H1 (cell line): ENCODE measurements at regions not wholly inside any gene's neighbourhood (a gene's known extent, or its start where the extent isn't known, plus 50 kb on each side); places are given as distances from the start of the nearest gene placed in this dataset.

Experiments
- CTCF ChIA-PET: fragments of 300-600 bp; sonication (Branson Sonifier 250); formaldehyde crosslinking; loops from one replicate; lab custom pipeline; 2021; ENCODE audit not compliant: partially characterized antibody; lab: Charles Lee
- POLR2A ChIA-PET: fragments of 300-600 bp; sonication (Branson Sonifier 250); formaldehyde crosslinking; loops from one replicate; lab custom pipeline; 2021; ENCODE audit warnings: inconsistent platforms; ENCODE audit not compliant: partially characterized antibody; lab: Charles Lee
- DNase-seq, 2 experiments: peaks; one replicate each; pipeline versions ENCODE4 v3.0.0 to v3.0.0-alpha.2; 2010 to 2022; ENCODE audit warnings: low spot score in 2 of 2, low read depth in 1 of 2, mixed read lengths in 1 of 2
- FAIRE-seq: peaks from 2 replicates; lab custom pipeline; 2011; peaks lifted over from hg19 to GRCh38; lab: Jason Lieb, UNC
- H2AFZ ChIP-seq: 2 replicates; pipeline ENCODE4 v1.8.1; 2012; ENCODE audit warnings: low read length, inconsistent platforms
- H2AK5ac ChIP-seq: 2 replicates; pipeline ENCODE4 v1.6.1; 2013; ENCODE audit warnings: low read depth, low read length
- H2BK120ac ChIP-seq: replicated peaks from 2 replicates; pipeline ENCODE3; 2013; ENCODE audit warnings: low read depth, low read length, inconsistent platforms
- H2BK12ac ChIP-seq: 2 replicates; pipeline ENCODE4 v1.6.1; 2013; ENCODE audit warnings: low read depth, low read length
- H2BK15ac ChIP-seq: 2 replicates; pipeline ENCODE4 v1.6.1; 2013; ENCODE audit warnings: low read length
- H2BK20ac ChIP-seq: 2 replicates; pipeline ENCODE4 v1.6.1; 2013; ENCODE audit warnings: low read length
- H2BK5ac ChIP-seq: 2 replicates; pipeline ENCODE4 v1.6.1; 2013; ENCODE audit warnings: low read depth, low read length
- H3K14ac ChIP-seq: 2 replicates; pipeline ENCODE4 v1.6.1; 2013; ENCODE audit warnings: inconsistent platforms; ENCODE audit not compliant: insufficient read length
- H3K18ac ChIP-seq: 2 replicates; pipeline ENCODE4 v1.6.1; 2013; ENCODE audit warnings: low read length; ENCODE audit errors: extremely low read depth
- H3K23ac ChIP-seq: 2 replicates; pipeline ENCODE4 v1.6.1; 2013; ENCODE audit warnings: inconsistent platforms; ENCODE audit not compliant: insufficient read length
- H3K23me2 ChIP-seq: 2 replicates; pipeline ENCODE4 v1.6.1; 2013; ENCODE audit warnings: low read depth, low read length
- H3K27ac ChIP-seq: 2 replicates; pipeline ENCODE4 v1.6.1; 2011; ENCODE audit warnings: low read depth, low read length, inconsistent platforms
- H3K27me3 ChIP-seq, 4 experiments: replicated peaks in 1 of 4; 1 replicate in 1 of 4; 2 replicates in 3 of 4; pipeline versions ENCODE4 v1.6.1 to v1.8.1; 2011 to 2013; ENCODE audit warnings: low read length in 3 of 4, mild to moderate bottlenecking in 3 of 4, inconsistent platforms in 2 of 4, mixed read lengths in 2 of 4, moderate library complexity in 1 of 4; ENCODE audit not compliant: control insufficient read depth in 3 of 4, insufficient read depth in 3 of 4; ENCODE audit errors: extremely low read depth in 1 of 4
- H3K36me3 ChIP-seq, 4 experiments: 2 replicates each; pipeline versions ENCODE4 v1.6.1 to v1.8.1; 2011 to 2013; ENCODE audit warnings: mild to moderate bottlenecking in 4 of 4, low read length in 3 of 4, moderate library complexity in 2 of 4, control low read depth in 1 of 4, inconsistent platforms in 1 of 4; ENCODE audit not compliant: insufficient read depth in 4 of 4, control insufficient read depth in 2 of 4
- H3K4ac ChIP-seq: replicated peaks from 2 replicates; pipeline ENCODE3; 2013; ENCODE audit warnings: low read length, low read depth, mixed read lengths, inconsistent platforms; ENCODE audit not compliant: insufficient read length
- H3K4me1 ChIP-seq, 4 experiments: replicated peaks in 1 of 4; 1 replicate in 1 of 4; 2 replicates in 3 of 4; pipeline versions ENCODE4 v1.6.1 to v1.8.1; 2011 to 2013; ENCODE audit warnings: low read length in 3 of 4, inconsistent platforms in 2 of 4, mixed read lengths in 1 of 4; ENCODE audit not compliant: insufficient read depth in 4 of 4, control insufficient read depth in 3 of 4
- H3K4me2 ChIP-seq, 2 experiments: 2 replicates each; pipeline versions ENCODE4 v1.6.1 to v1.8.1; 2011 to 2013; ENCODE audit warnings: low read depth in 2 of 2, low read length in 2 of 2, control low read depth in 1 of 2, inconsistent platforms in 1 of 2, mild to moderate bottlenecking in 1 of 2; ENCODE audit not compliant: insufficient read depth in 1 of 2
- H3K4me3 ChIP-seq, 4 experiments: fragments of 200-600, 300-600 bp in 1 of 4; sonication (generic), shearing (Covaris generic), sonication (Bioruptor Twin) in 1 of 4; 2 replicates each; pipeline versions ENCODE4 v1.5.1 to v1.8.1; 2011 to 2016; ENCODE audit warnings: low read length in 4 of 4, low read depth in 3 of 4, control low read depth in 2 of 4, inconsistent platforms in 2 of 4, mild to moderate bottlenecking in 2 of 4, mixed read lengths in 1 of 4, moderate library complexity in 1 of 4; ENCODE audit not compliant: insufficient read depth in 2 of 4; ENCODE audit errors: extremely low read depth in 1 of 4
- H3K56ac ChIP-seq: replicated peaks from 2 replicates; pipeline ENCODE3; 2013; ENCODE audit warnings: low read depth, mild to moderate bottlenecking, mixed read lengths, low read length, inconsistent platforms; ENCODE audit not compliant: insufficient read length
- H3K79me1 ChIP-seq: 2 replicates; pipeline ENCODE4 v1.6.1; 2013; ENCODE audit warnings: low read depth, low read length, control low read depth
- H3K79me2 ChIP-seq, 2 experiments: 2 replicates each; pipeline versions ENCODE4 v1.6.1 to v1.8.1; 2012 to 2013; ENCODE audit warnings: low read length in 2 of 2, mild to moderate bottlenecking in 2 of 2, inconsistent platforms in 1 of 2; ENCODE audit not compliant: insufficient read depth in 2 of 2, control insufficient read depth in 1 of 2
- H3K9ac ChIP-seq, 4 experiments: replicated peaks in 1 of 4; 1 replicate in 1 of 4; 2 replicates in 3 of 4; pipeline versions ENCODE4 v1.6.1 to v1.8.1; 2011 to 2013; ENCODE audit warnings: low read depth in 3 of 4, low read length in 3 of 4, control low read depth in 2 of 4, mild to moderate bottlenecking in 2 of 4, moderate library complexity in 2 of 4, inconsistent platforms in 1 of 4; ENCODE audit errors: extremely low read depth in 1 of 4
- H3K9me3 ChIP-seq, 2 experiments: 2 replicates each; pipeline versions ENCODE4 v1.6.1 to v1.8.1; 2012 to 2013; ENCODE audit warnings: mild to moderate bottlenecking in 2 of 2, moderate library complexity in 2 of 2, control low read depth in 1 of 2, inconsistent platforms in 1 of 2, low read depth in 1 of 2, low read length in 1 of 2, mixed read lengths in 1 of 2; ENCODE audit not compliant: insufficient read depth in 2 of 2
- H4K20me1 ChIP-seq, 2 experiments: replicated peaks in 1 of 2; 2 replicates each; pipeline versions ENCODE3 to v1.8.1; 2011 to 2013; ENCODE audit warnings: inconsistent platforms in 2 of 2, low read length in 2 of 2, mild to moderate bottlenecking in 1 of 2; ENCODE audit not compliant: insufficient read depth in 2 of 2, control insufficient read depth in 1 of 2
- H4K5ac ChIP-seq: 2 replicates; pipeline ENCODE4 v1.6.1; 2013; ENCODE audit warnings: low read length, low read depth, mixed read lengths, inconsistent platforms; ENCODE audit not compliant: insufficient read length
- H4K8ac ChIP-seq: 2 replicates; pipeline ENCODE4 v1.8.0; 2013; ENCODE audit warnings: mild to moderate bottlenecking, moderate library complexity, low read length, inconsistent platforms; ENCODE audit not compliant: insufficient read depth; ENCODE audit errors: extremely low read depth
- H4K91ac ChIP-seq: replicated peaks from 2 replicates; pipeline ENCODE3; 2013; ENCODE audit warnings: low read length, mixed read lengths, inconsistent platforms; ENCODE audit not compliant: insufficient read length
- ATF2 ChIP-seq: IDR thresholded peaks from 2 replicates; pipeline ENCODE4 v1.6.1; 2012; ENCODE audit warnings: low read length, inconsistent platforms
- BACH1 ChIP-seq: IDR thresholded peaks from 2 replicates; pipeline ENCODE4 v1.6.1; 2012; ENCODE audit warnings: low read length, improper control_type of control experiment
- BRCA1 ChIP-seq: IDR thresholded peaks from 2 replicates; pipeline ENCODE4 v1.6.1; 2012; ENCODE audit warnings: low read depth, low read length, improper control_type of control experiment
- EP300 ChIP-seq, 2 experiments: IDR thresholded peaks; 1 replicate in 1 of 2; 2 replicates in 1 of 2; pipeline ENCODE4 v1.6.1; 2011 to 2012; ENCODE audit warnings: low read depth in 2 of 2, low read length in 2 of 2, mild to moderate bottlenecking in 2 of 2, borderline replicate concordance in 1 of 2, inconsistent platforms in 1 of 2, moderate library complexity in 1 of 2
- RAD21 ChIP-seq, 2 experiments: IDR thresholded peaks in 1 of 2; conservative IDR thresholded peaks in 1 of 2; 2 replicates each; pipeline ENCODE4 v1.6.1; 2011; ENCODE audit warnings: low read depth in 2 of 2, low read length in 2 of 2, improper control_type of control experiment in 1 of 2, inconsistent platforms in 1 of 2, mild to moderate bottlenecking in 1 of 2, moderate library complexity in 1 of 2
- RBBP5 ChIP-seq: IDR thresholded peaks from 2 replicates; pipeline ENCODE4 v1.7.1; 2012; ENCODE audit warnings: low read depth, mild to moderate bottlenecking, inconsistent platforms, low read length, moderate library complexity, borderline replicate concordance
- SIX5 ChIP-seq: IDR thresholded peaks from 2 replicates; pipeline ENCODE4 v1.6.1; 2011; ENCODE audit warnings: mild to moderate bottlenecking, low read depth, low read length
- TBP ChIP-seq: IDR thresholded peaks from 2 replicates; pipeline ENCODE4 v1.6.1; 2011; ENCODE audit warnings: low read depth, low read length, improper control_type of control experiment
- TEAD4 ChIP-seq: IDR thresholded peaks from 2 replicates; pipeline ENCODE4 v1.6.1; 2012; ENCODE audit warnings: low read depth, low read length, inconsistent platforms, mixed read lengths
- WGBS, 2 experiments: shearing (Covaris generic) in 1 of 2; methylation state at CpG; one replicate each; pipeline versions ENCODE4 v1.1.6 to v1.1.7; 2013 to 2015; ENCODE audit warnings: low lambda C conversion rate in 2 of 2, mixed read lengths in 2 of 2, inconsistent platforms in 1 of 2, low coverage in 1 of 2, missing lambda C conversion rate in 1 of 2; ENCODE audit not compliant: insufficient replicate concordance in 2 of 2, insufficient coverage in 1 of 2, insufficient read length in 1 of 2; ENCODE audit errors: extremely low coverage in 1 of 2, missing lambda C conversion rate in 1 of 2; 5-methylcytosine and 5-hydroxymethylcytosine counted together

GRCh38 chr13:34751492-34751891 is 190.6 kb upstream of the NBEA start:
- DNase-seq, result no peak
- Histone ChIP-seq H3K79me2 (no peaks in the 10 kb centered on the region), H3K23me2 (no peaks in the 10 kb centered on the region)

More at GRCh38 chr13:34751492-34751891, 190.6 kb upstream of the NBEA start:
- no peak overlapping the region for H4K91ac ChIP-seq
- no peak overlapping the region for H2BK12ac ChIP-seq
- H2BK120ac ChIP-seq, result no peak overlapping the region
- peaks cover 0 to 6% (median 0%) of the 10 kb centered on the region in 4 experiments; a peak in 3 of 7 replicates for H3K4me1 ChIP-seq
- no peak overlapping the region for H3K56ac ChIP-seq
- no peaks in the 10 kb centered on the region for H4K20me1 ChIP-seq
- no peak overlapping the region for H2BK5ac ChIP-seq
- CTCF ChIA-PET, result interaction anchor here (0.6 to 1.4 kb wide), 2 partner anchors 12 to 55 kb away, joined by 3 to 5 read pairs; no protein-coding TSS in a partner anchor
- H3K9me3 ChIP-seq, result no peaks in the 10 kb centered on the region
- H4K8ac ChIP-seq, result no peak overlapping the region
- H3K79me1 ChIP-seq, result no peaks in the 10 kb centered on the region
- 89% methylated on average over 3 of the region's 3 CpGs; no CpG with 5 or more reads in 1 of the 2 experiments for WGBS, 2 experiments
- H3K36me3 ChIP-seq, result no peaks in the 10 kb centered on the region
- H2AK5ac ChIP-seq, result no peak overlapping the region
- H3K27ac ChIP-seq, result no peak overlapping the region
- H2BK15ac ChIP-seq, result no peak overlapping the region
- H2AFZ ChIP-seq, result no peak overlapping the region
- no peak overlapping the region; a peak in 1 of 4 replicates for H3K4me2 ChIP-seq
- TF ChIP-seq RAD21 (IDR thresholded peaks at IDR 0.05 in 1 of 2, conservative IDR thresholded peaks at IDR 0.05 in 1 of 2; ENCODE audit: low read depth in 2 of 2, low read length in 2 of 2) (no peak), EP300 (IDR thresholded peaks at IDR 0.05; ENCODE audit: borderline replicate concordance in 1 of 2, low read depth in 2 of 2, low read length in 2 of 2) (no peak), TBP (no peak), ATF2 (no peak), BACH1 (no peak), RBBP5 (no peak), BRCA1 (no peak), SIX5 (no peak), TEAD4 (no peak)
- no peak for FAIRE-seq
- no peak overlapping the region for H2BK20ac ChIP-seq
- POLR2A ChIA-PET, result no interaction called here
- H3K18ac ChIP-seq, result no peak overlapping the region
- no peak overlapping the region for H3K23ac ChIP-seq
- H3K14ac ChIP-seq, result no peak overlapping the region
- H4K5ac ChIP-seq, result no peak overlapping the region
- no peaks in the 10 kb centered on the region for H3K27me3 ChIP-seq
- H3K9ac ChIP-seq, result no peak overlapping the region
- no peak overlapping the region for H3K4ac ChIP-seq
- no peak overlapping the region for H3K4me3 ChIP-seq
